GM12891 (cell line): ENCODE measurements at regions not wholly inside any gene's neighbourhood (a gene's known extent, or its start where the extent isn't known, plus 50 kb on each side); places are given as distances from the start of the nearest gene placed in this dataset.

Source experiments
- DNase-seq: peaks from one replicate; pipeline ENCODE4 v3.0.0; 2011; ENCODE audit warnings: low spot score; ENCODE audit not compliant: insufficient read length
- FAIRE-seq: peaks from 2 replicates; lab custom pipeline; 2011; peaks lifted over from hg19 to GRCh38; lab: Jason Lieb, UNC
- PAX5 ChIP-seq: IDR thresholded peaks from 2 replicates; pipeline ENCODE4 v1.6.1; 2011; ENCODE audit warnings: low read length, moderate library complexity, mild to moderate bottlenecking; ENCODE audit not compliant: insufficient read depth, severe bottlenecking
- POLR2A ChIP-seq: IDR thresholded peaks from 2 replicates; pipeline ENCODE4 v1.6.1; 2011; ENCODE audit warnings: low read depth, low read length, control low read depth
- POLR2AphosphoS5 ChIP-seq: IDR thresholded peaks from 2 replicates; pipeline ENCODE4 v1.6.1; 2011; ENCODE audit warnings: low read depth, low read length, control low read depth
- POU2F2 ChIP-seq: IDR thresholded peaks from 2 replicates; pipeline ENCODE4 v1.6.1; 2011; ENCODE audit warnings: low read depth, mild to moderate bottlenecking, control low read depth, low read length, moderate library complexity
- SPI1 ChIP-seq: IDR thresholded peaks from 2 replicates; pipeline ENCODE4 v1.6.1; 2011; ENCODE audit warnings: low read depth, low read length, control low read depth
- TAF1 ChIP-seq: IDR thresholded peaks from 2 replicates; pipeline ENCODE4 v1.6.1; 2011; ENCODE audit warnings: low read depth, low read length, control low read depth

DNA sequence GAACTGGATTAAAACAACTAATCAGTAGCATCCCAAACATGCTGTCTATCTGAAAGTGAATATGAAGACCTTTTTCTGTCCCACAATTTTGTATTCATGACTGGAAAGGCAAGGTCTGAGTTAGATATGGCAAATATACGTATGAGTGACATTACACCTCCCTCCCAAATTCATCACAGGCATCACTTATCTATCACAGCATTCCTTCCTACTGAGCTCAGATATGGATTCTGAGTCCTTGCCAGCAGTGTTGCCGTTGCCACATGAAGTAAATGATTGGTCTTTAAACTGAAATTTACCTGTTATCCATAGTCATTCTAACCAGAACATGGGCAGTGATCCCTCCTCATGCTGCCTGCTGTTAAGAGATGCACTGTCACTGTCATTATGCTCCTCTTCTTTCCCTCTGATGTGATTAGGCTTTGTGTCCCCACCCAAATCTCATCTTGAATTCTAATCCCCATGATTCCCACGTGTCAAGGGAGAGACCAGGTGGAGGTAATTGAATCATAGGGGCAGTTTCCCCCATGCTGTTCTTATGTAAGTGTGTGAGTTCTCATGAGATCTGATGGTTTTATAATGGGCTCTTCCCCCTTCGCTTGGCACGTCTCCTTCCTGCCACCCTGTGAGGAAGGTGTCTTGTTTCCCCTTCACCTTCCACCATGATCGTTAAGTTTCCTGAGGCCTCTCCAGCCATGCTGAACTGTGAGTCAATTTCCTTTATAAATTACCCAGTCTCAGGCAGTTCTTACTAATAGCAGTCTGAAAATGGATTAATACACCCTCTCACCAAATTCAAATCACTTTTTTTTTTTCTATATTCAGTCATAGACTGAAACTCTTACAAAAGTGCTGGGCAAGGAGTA, 288.4 kb downstream of the NUAK1 start:
- DNase-seq (no peak), FAIRE-seq (no peak)
- TF ChIP-seq SPI1, result no peak
- no peak for TF ChIP-seq PAX5
- no peak for TF ChIP-seq POU2F2
- TF ChIP-seq TAF1, result no peak
- no peak for TF ChIP-seq POLR2AphosphoS5
- TF ChIP-seq POLR2A, result no peak

DNA sequence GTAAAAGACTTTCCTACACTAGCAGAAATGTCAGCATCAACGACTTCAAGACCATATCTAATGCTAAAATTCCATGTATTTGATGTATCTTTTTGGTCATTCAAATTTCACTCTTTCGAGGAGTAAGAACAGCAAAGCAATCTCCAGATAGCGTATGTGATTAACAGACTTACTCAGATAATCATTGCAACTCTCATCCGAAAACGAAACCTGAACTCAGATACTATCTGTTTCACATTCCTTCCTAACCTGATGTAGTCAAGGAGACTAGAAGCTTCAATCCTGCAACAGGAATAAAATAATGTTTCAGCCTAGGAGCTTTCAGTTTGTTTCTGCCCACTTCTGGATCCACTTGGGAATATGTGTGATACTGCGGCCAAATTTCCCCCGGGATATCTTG, 286.3 kb downstream of the NUAK1 start:
- no peak for TF ChIP-seq POU2F2
- no peak for TF ChIP-seq TAF1
- no peak for TF ChIP-seq POLR2A
- no peak for TF ChIP-seq PAX5
- TF ChIP-seq SPI1, result no peak
- TF ChIP-seq POLR2AphosphoS5, result no peak
- FAIRE-seq, result no peak
- no peak for DNase-seq

- DNase-seq (no peak), FAIRE-seq (no peak)
- TF ChIP-seq SPI1, result no peak
- no peak for TF ChIP-seq POU2F2
- no peak for TF ChIP-seq POLR2AphosphoS5
- TF ChIP-seq PAX5, result no peak
- no peak for TF ChIP-seq TAF1
Observed at GRCh38 chr12:105852951-105853350, 285.8 kb downstream of the NUAK1 start.

DNA sequence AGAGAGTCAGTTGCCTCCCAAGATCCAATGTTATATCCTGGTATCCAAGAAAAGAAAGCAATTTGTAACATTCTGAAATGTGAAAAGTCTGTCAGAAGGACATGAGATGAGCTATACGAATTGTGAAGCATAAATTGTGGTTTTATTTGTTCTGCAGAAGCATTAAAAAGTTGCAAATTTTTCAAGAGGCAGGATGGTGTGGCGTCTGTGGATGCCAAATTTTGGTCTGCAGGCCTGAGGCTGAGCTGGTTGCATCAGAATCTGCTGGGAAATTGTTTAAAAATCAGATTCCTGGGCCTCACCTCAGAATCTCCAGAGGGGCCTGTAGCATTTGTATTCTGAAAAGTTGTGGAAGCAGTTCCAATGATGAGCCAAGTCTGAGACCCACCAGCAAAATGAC, 284.7 kb downstream of the NUAK1 start:
- DNase-seq (no peak), FAIRE-seq (no peak)
- TF ChIP-seq TAF1, result no peak

DNA sequence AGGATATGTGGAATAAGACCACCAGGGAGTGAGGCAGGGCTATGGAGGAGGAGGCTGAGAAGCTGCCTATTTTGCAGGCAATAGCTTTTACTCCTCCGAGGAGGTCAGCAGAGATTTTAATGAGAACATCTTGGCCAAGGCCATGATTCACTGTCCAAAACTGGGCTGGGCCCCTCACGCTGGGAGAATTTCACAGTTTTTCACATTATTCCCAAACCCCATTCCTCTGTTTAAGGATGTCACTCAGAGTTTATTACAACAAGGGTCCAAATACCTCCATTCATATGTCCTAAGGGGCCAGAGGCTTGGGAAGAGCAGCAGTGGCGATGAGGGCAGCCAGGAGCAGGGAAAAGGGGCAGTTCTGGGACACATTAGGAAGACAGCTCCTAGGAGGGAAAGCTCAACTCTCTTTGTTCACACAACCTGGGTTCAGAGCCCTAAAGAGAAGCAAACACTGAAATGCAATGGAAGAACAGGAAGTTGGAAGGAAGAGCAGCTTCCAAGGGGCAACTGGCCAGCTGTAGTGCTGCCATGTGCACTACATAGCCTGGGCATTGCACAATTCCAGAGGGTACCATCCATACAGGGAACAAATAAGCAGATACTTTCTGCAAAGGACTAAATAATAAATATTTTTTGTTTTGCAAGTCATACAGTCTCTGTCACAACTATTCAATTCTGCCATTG, 283.2 kb downstream of the NUAK1 start:
- FAIRE-seq (no peak), DNase-seq (no peak)
- no peak for TF ChIP-seq POLR2AphosphoS5
- TF ChIP-seq POU2F2, result no peak
- TF ChIP-seq POLR2A, result no peak
- TF ChIP-seq PAX5, result no peak
- no peak for TF ChIP-seq TAF1
- no peak for TF ChIP-seq SPI1

DNA sequence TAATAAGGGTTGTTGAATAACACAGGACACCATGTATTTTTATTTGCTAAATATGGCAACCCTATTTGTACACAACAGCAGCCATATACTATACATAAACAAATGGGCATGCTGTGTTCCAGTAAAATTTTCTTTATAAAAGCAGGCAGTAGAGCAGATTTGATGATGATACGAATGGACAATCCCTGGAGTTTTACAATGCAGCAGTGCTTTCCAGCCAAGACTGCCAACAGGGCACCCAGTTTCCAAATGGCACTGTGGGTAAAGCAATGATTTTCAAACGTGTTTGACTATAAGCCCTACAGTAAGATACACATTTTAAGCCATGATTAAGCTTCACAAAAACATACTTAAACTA, 282.7 kb downstream of the NUAK1 start:
- DNase-seq, result no peak
- no peak for FAIRE-seq
- TF ChIP-seq POLR2AphosphoS5 (no peak), PAX5 (no peak)

DNA sequence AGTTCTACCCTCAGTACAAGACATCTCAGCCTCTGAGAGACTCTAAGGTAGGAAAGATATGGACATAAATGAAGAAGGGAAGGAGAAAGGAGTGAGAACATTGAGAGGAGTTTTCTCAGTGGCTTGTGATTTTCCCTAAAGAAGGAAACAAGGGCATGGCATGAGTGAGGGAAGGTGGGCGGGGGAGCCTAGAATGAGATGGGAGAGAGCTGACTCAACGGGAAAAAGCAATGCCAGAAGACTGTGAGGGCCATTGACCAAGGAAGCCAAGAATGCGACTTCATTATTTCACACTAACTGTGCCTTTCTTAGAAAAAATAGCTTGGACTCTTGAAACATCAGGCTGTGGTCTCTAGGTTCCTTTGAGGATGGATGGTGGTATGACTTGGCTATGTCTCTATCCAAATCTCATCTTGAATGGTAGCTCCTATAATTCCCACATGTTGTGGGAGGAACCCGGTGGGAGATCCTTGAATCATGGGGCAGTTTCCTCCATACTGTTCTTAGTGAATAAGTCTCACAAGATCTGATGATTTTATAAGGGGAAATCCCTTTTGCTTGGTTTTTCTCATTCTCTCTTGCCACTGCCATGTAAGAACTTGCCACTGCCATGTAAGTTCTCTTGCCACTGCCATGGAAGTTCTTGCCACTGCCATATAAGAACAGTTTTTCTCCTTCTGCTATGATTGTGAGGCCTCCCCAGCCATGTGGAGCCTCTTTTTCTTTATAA, 279.6 kb downstream of the NUAK1 start:
- FAIRE-seq (no peak), DNase-seq (no peak)
- TF ChIP-seq POLR2A, result no peak
- no peak for TF ChIP-seq TAF1
- no peak for TF ChIP-seq POU2F2
- TF ChIP-seq POLR2AphosphoS5, result no peak
- no peak for TF ChIP-seq SPI1
- no peak for TF ChIP-seq PAX5

DNA sequence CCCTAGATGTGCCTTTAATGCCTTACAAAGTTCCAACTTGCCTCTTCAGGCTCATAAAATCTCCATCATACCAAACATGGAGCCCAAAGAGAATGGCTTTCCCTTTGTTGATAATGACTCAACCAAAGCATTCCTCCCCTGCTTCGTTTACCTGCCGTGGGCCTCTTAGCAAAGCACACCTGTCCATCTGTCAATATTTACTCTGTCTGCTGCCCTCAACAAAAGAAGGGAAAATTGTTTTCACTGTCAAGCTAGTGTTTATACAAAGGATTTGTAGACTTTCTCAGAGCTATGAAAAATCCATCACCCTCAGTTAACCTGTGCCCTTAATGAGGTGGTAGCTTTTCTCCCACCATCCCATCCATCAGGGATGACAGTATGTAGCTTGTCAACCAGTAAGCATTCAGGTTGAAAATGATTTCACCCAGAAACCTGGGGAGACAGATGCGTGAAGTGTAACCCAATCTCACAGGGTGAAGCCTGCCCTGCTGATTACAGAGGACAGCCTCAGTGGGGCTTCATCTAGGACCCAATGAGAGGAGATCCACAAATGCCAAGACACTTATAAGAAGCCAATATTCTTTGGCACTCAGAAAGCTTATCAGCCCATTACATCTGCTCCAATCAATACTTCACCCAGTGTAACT, 278.1 kb downstream of the NUAK1 start:
- no peak for DNase-seq
- FAIRE-seq, result no peak
- TF ChIP-seq POLR2A, result no peak
- TF ChIP-seq SPI1, result no peak
- no peak for TF ChIP-seq TAF1
- TF ChIP-seq PAX5, result no peak
- TF ChIP-seq POU2F2, result no peak
- no peak for TF ChIP-seq POLR2AphosphoS5

GRCh38 chr12:105861227-105861626, 277.5 kb downstream of the NUAK1 start:
- no peak for DNase-seq
- no peak for FAIRE-seq

More at GRCh38 chr12:105861227-105861626, 277.5 kb downstream of the NUAK1 start:
- no peak for TF ChIP-seq PAX5
- TF ChIP-seq TAF1, result no peak
- TF ChIP-seq POU2F2, result no peak
- no peak for TF ChIP-seq SPI1
- no peak for TF ChIP-seq POLR2AphosphoS5
- TF ChIP-seq POLR2A, result no peak
